ENCODE measurements at regions not wholly inside any gene's neighbourhood (a gene's known extent, or its start where the extent isn't known, plus 50 kb on each side); places are given as distances from the start of the nearest gene placed in this dataset.

DNA sequence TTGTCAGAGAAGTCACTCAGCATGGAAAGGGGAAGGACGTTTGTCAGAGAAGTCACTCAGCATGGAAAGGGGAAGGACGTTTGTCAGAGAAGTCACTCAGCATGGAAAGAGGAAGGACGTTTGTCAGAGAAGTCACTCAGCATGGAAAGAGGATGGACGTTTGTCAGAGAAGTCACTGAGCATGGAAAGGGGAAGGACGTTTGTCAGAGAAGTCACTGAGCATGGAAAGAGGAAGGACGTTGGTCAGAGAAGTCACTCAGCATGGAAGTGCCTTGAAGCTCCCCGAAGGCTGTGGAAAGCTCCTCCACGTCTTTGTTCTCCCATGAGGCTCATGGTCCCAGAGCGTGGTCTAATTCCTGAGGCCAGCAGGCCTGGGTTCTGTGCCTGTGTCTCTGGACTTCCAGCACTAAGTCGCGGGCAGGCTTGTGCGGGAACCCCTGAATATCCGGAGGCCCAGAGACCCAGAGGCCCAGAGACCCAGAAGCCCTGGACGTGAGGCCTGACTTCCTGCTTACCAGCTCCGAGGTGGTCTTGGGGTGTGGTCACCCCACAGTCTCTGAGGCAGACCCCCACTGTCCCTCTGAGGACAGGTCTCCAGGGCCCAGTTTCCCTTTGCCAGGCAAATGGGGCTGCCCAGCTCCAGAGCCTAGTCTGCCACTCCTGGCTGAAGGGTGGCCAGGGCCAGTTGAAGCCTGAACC is 70.4 kb upstream of the TWIST2 start:
- Histone ChIP-seq H3K36me3 (ENCODE audit: control insufficient read depth in 2 of 2, insufficient read depth in 2 of 2, low read length in 2 of 2) (no peaks in the 10 kb centered on the region), H3K4me1 (ENCODE audit: control insufficient read depth, insufficient read depth, low read length) (peaks cover 1% of the 10 kb centered on the region), H3K27me3 (ENCODE audit: control insufficient read depth in 1 of 2, insufficient read depth in 2 of 2, low read length in 2 of 2) (no peaks in the 10 kb centered on the region), H3K27ac (ENCODE audit: low read length) (no peak overlapping the region), H3K9me3 (ENCODE audit: control insufficient read depth in 2 of 2, low read length in 2 of 2) (no peaks in the 10 kb centered on the region), H3K4me3 (ENCODE audit: low read length in 2 of 2) (no peak overlapping the region), H3K9ac (ENCODE audit: low read length in 2 of 2) (no peak overlapping the region)

DNA sequence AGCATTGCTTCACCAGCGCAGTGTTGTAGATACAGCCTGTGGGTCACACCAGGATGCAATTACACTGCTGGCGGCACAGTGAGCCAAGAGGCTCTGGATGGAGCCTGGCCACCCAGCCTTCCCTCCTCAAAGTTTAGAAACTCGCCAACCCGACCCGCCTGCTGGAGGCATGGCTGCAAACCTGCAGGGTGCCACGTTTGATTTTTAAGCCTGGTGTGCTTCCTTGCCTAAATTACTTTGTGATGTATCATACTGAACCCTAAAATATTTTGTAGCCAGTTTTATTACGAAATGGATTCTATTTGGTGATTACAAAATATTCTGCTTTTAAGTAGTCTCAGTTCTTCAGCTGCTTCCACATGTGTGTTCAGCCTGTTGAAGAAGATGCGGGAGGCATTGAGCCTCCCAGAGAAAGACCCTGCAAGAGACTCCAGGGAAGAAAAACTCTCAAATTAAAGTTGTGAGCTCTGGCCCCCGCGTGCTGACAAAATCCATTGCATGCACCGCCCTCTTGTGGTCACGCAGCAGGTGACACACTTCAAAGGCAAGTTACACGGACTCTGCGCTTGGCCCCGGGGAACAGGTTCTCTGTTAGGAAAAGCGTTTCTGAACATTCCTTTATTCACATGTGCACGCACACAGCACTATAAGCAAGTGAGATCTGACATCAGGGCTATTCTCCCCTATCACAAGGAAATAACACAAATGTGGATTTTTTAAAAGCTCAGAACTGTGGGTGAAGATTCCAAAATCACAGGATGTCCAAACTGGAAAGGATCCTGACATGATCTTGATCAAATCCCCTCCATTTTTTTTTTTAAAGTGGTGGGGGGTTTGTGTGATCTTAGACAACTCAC is 63.0 kb upstream of the TWIST2 start:
- Histone ChIP-seq H3K4me3 (ENCODE audit: low read length in 2 of 2) (peak overlapping the region in 1 of 2 donors; percentile 47), H3K9me3 (ENCODE audit: control insufficient read depth in 2 of 2, low read length in 2 of 2) (no peaks in the 10 kb centered on the region), H3K27me3 (ENCODE audit: control insufficient read depth in 1 of 2, insufficient read depth in 2 of 2, low read length in 2 of 2) (no peaks in the 10 kb centered on the region), H3K36me3 (ENCODE audit: control insufficient read depth in 2 of 2, insufficient read depth in 2 of 2, low read length in 2 of 2) (no peaks in the 10 kb centered on the region), H3K9ac (ENCODE audit: low read length in 2 of 2) (peak overlapping the region; percentile 21 to 30), H3K27ac (ENCODE audit: low read length) (peak overlapping the region; percentile 37), H3K4me1 (ENCODE audit: control insufficient read depth, insufficient read depth, low read length) (peaks cover 17% of the 10 kb centered on the region)

DNA sequence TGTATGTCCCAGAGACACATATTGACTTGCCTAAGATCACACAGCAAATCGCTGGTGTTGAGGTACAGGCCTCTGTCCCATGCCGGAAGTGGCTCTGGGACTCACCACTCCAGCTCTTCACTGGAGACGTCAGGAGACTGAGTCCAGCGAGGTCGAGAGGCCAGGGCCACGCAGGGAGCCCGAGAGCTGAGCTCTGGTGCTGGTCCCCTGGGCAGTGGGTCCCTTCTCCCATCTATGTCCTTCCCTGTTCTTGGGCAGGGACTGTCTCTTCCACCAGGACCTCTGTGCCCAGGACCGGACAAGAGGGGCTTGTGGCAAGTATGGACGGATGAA is 62.4 kb upstream of the TWIST2 start:
- Histone ChIP-seq H3K27ac (ENCODE audit: low read length) (no peak overlapping the region), H3K27me3 (ENCODE audit: control insufficient read depth in 1 of 2, insufficient read depth in 2 of 2, low read length in 2 of 2) (no peaks in the 10 kb centered on the region), H3K9me3 (ENCODE audit: control insufficient read depth in 2 of 2, low read length in 2 of 2) (no peaks in the 10 kb centered on the region), H3K36me3 (ENCODE audit: control insufficient read depth in 2 of 2, insufficient read depth in 2 of 2, low read length in 2 of 2) (no peaks in the 10 kb centered on the region), H3K9ac (ENCODE audit: low read length in 2 of 2) (peak overlapping the region in 1 of 2 donors; percentile 19), H3K4me1 (ENCODE audit: control insufficient read depth, insufficient read depth, low read length) (peaks cover 17% of the 10 kb centered on the region), H3K4me3 (ENCODE audit: low read length in 2 of 2) (no peak overlapping the region)

DNA sequence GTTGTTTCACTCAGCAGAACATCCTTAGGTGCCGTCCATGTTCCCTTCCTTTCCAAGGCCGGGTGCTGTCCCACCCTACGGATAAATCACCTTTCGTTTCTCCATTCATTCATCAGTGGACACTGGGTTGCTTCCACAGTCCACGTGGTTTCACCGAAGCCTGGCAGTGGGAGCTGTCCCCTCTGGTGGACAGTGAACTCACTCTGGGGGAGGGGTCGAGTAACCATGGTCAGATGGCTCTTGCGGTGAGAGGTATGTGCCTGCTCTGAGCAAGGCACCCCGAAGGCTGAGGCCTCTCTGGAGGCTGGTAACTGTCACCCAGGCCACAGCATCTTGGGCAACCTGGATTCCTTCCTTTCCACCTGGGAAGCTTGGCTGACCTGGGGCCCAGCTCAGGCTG is 61.5 kb upstream of the TWIST2 start:
- Histone ChIP-seq H3K9me3 (ENCODE audit: control insufficient read depth in 2 of 2, low read length in 2 of 2) (no peaks in the 10 kb centered on the region), H3K27me3 (ENCODE audit: control insufficient read depth in 1 of 2, insufficient read depth in 2 of 2, low read length in 2 of 2) (no peaks in the 10 kb centered on the region), H3K27ac (ENCODE audit: low read length) (no peak overlapping the region), H3K9ac (ENCODE audit: low read length in 2 of 2) (no peak overlapping the region), H3K4me3 (ENCODE audit: low read length in 2 of 2) (no peak overlapping the region), H3K36me3 (ENCODE audit: control insufficient read depth in 2 of 2, insufficient read depth in 2 of 2, low read length in 2 of 2) (no peaks in the 10 kb centered on the region), H3K4me1 (ENCODE audit: control insufficient read depth, insufficient read depth, low read length) (peaks cover 19% of the 10 kb centered on the region)

DNA sequence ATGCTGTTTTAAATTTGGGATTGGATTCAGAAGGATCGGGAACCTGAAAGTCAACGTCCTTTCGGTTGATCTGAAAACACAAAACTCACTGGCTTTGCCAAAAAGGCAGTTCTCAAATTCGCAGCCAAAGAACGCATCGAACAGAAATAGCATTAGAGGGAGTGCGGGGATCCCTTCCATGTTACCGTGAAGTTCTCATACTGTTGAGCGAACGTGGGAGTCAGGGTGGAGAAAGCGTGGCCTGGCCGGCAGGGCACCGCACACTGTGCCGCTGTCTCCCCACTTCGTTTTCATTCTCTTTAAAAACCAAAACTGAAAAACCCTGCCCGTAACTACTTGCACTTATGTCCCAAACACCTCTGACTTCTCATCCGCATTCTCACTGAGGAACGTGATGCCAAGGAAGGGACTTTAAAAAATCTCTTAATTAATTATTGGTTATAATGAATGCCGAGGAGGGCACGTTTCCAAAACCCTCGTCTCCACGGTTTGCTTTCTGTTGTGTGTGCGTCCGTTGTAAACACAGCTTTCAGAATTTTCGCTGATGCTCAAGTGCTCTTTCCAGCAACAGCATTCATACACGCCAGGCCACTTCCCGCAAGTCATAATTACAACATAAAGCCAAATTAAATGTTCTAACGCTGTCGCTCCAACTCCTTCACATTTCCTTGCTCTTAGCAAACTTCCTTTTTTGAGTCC is 60.9 kb upstream of the TWIST2 start:
- no peaks in the 10 kb centered on the region for H3K36me3 ChIP-seq (ENCODE audit: control insufficient read depth in 2 of 2, insufficient read depth in 2 of 2, low read length in 2 of 2)
- peaks cover 19% of the 10 kb centered on the region for H3K4me1 ChIP-seq (ENCODE audit: control insufficient read depth, insufficient read depth, low read length)
- H3K9ac ChIP-seq (ENCODE audit: low read length in 2 of 2), result no peak overlapping the region
- H3K9me3 ChIP-seq (ENCODE audit: control insufficient read depth in 2 of 2, low read length in 2 of 2), result no peaks in the 10 kb centered on the region
- no peaks in the 10 kb centered on the region for H3K27me3 ChIP-seq (ENCODE audit: control insufficient read depth in 1 of 2, insufficient read depth in 2 of 2, low read length in 2 of 2)
- no peak overlapping the region for H3K27ac ChIP-seq (ENCODE audit: low read length)
- H3K4me3 ChIP-seq (ENCODE audit: low read length in 2 of 2), result no peak overlapping the region

DNA sequence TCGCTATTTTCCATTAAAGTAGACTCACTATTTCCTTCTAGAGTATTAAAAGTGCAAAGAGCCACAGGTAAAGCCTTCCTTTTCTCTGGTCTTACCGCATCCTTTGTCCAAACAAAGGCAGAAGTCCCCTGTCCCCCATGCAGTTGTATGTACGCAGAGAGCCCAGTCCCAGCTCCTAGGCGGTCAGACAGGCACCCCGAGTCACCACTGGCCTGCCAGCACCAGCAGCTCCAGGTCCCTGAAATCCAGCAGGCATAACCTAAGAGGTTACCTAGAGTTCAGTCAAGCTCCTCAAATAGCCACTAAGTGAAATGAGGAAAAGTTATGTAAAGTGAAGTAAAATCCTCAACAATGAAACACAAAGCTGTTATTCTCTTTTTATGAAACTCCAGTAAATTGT is 60.4 kb upstream of the TWIST2 start:
- Histone ChIP-seq H3K9ac (ENCODE audit: low read length in 2 of 2) (no peak overlapping the region), H3K4me1 (ENCODE audit: control insufficient read depth, insufficient read depth, low read length) (peaks cover 19% of the 10 kb centered on the region), H3K4me3 (ENCODE audit: low read length in 2 of 2) (no peak overlapping the region), H3K27ac (ENCODE audit: low read length) (no peak overlapping the region), H3K9me3 (ENCODE audit: control insufficient read depth in 2 of 2, low read length in 2 of 2) (no peaks in the 10 kb centered on the region), H3K27me3 (ENCODE audit: control insufficient read depth in 1 of 2, insufficient read depth in 2 of 2, low read length in 2 of 2) (no peaks in the 10 kb centered on the region), H3K36me3 (ENCODE audit: control insufficient read depth in 2 of 2, insufficient read depth in 2 of 2, low read length in 2 of 2) (no peaks in the 10 kb centered on the region)

DNA sequence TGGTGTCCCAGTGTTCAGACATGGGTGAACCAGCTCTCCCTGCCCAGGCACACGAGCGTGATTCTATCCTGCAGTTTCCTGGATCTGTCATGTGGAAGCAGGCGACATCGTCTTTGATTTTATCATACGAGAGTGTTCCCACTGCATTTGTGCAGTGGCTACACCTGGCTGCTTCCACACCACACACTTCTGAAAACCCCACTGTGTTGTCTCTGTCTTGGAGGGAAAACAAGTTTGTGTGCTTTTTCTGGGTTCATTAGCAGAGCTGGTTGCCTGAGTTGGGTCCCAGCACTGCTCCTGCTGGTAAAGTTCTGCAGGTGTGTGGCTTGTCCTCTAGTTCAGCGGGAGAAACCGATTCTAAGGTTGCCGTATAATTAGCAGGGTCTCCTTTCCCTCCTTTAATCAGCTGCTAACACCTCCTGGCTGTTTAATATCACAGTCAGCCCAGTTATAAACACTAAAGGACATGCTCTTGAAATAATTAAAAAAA is 58.5 kb upstream of the TWIST2 start:
- H3K27ac ChIP-seq (ENCODE audit: low read length), result no peak overlapping the region

DNA sequence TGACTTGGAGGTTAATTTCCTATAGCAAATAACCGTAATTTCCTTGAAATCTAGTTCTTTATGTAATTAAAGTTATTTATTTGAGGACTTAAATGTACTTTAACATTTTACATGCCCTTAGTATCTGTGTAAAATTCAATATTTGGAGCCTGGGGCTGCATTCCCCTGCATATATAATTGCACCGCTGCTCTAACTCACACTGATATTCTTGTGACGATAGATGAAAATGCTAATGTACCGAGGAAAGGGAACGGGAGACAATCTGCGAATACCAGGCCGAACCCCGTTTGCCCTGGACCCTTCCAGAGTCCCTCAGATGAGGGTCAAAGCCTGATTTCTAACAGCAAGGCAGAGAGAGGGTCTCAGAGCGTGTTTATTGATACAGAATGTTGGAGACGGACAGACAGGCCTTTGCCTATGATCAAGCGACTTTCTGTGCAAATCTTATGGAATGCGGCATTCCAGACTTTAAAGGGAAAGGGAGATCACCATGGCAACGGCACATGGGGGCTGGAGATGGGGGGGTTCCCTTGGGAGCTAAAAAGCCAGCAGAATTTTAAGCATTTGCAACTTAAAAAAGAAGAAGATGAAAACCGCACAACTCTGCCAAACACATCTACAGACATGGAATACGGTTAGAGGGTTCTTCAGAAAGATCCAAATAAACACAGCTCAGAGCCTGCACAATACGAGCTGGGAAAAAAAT is 57.6 kb upstream of the TWIST2 start:
- H3K4me3 ChIP-seq (ENCODE audit: low read length in 2 of 2), result no peak overlapping the region
- no peaks in the 10 kb centered on the region for H3K9me3 ChIP-seq (ENCODE audit: control insufficient read depth in 2 of 2, low read length in 2 of 2)
- H3K27me3 ChIP-seq (ENCODE audit: control insufficient read depth in 1 of 2, insufficient read depth in 2 of 2, low read length in 2 of 2), result no peaks in the 10 kb centered on the region
- H3K27ac ChIP-seq (ENCODE audit: low read length), result no peak overlapping the region
- H3K36me3 ChIP-seq (ENCODE audit: control insufficient read depth in 2 of 2, insufficient read depth in 2 of 2, low read length in 2 of 2), result no peaks in the 10 kb centered on the region
- H3K4me1 ChIP-seq (ENCODE audit: control insufficient read depth, insufficient read depth, low read length), result peaks cover 9% of the 10 kb centered on the region
- no peak overlapping the region for H3K9ac ChIP-seq (ENCODE audit: low read length in 2 of 2)

More for the DNA sequence above, 58.5 kb upstream of the TWIST2 start:
- no peaks in the 10 kb centered on the region for H3K27me3 ChIP-seq (ENCODE audit: control insufficient read depth in 1 of 2, insufficient read depth in 2 of 2, low read length in 2 of 2)
- H3K4me1 ChIP-seq (ENCODE audit: control insufficient read depth, insufficient read depth, low read length), result peaks cover 15% of the 10 kb centered on the region
- no peaks in the 10 kb centered on the region for H3K9me3 ChIP-seq (ENCODE audit: control insufficient read depth in 2 of 2, low read length in 2 of 2)
- H3K36me3 ChIP-seq (ENCODE audit: control insufficient read depth in 2 of 2, insufficient read depth in 2 of 2, low read length in 2 of 2), result no peaks in the 10 kb centered on the region
- H3K4me3 ChIP-seq (ENCODE audit: low read length in 2 of 2), result no peak overlapping the region
- H3K9ac ChIP-seq (ENCODE audit: low read length in 2 of 2), result no peak overlapping the region

DNA sequence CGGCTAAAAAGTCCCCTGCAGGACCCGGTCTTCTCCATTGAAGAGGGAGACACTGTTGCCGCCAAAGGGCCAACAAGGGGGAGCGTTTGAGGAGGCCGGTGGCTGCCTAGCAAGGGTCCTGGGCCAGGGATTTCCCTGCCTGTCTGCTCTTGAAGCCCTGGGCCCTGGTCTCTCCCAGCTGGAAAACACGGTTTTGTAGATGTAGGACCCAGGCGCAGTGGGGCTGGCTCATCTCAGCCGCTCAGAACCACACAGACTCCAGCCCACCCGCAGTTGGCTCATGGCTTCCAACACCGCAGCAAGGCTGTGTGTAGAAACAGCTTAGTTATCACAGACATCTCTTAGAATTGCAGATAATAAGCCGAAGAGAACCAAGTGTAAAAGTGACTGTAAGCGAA is 57.1 kb upstream of the TWIST2 start:
- Histone ChIP-seq H3K4me3 (ENCODE audit: low read length in 2 of 2) (peak overlapping the region in 1 of 2 donors; percentile 35), H3K9ac (ENCODE audit: low read length in 2 of 2) (no peak overlapping the region), H3K27ac (ENCODE audit: low read length) (no peak overlapping the region)

DNA sequence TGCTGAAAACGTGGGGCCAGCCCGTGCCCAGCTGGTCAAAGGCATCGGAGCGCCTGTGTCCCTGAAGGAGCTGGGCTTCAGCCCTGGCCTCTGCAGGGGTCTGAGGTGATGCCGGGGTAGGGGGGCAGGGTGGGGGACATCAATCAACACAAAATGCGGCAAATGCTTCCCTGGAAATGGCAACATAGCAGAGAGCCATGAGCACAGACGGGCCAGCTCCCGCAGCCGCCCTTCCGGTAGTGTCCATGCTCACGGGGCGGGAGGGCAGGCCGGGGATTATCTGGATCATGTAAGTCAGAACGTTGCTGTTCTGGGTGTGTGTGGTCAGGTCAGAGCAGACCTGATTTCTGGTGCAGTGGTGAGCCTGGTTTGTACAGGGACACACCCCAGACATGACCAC is 56.5 kb upstream of the TWIST2 start:
- no peak overlapping the region for H3K27ac ChIP-seq (ENCODE audit: low read length)
- no peaks in the 10 kb centered on the region for H3K27me3 ChIP-seq (ENCODE audit: control insufficient read depth in 1 of 2, insufficient read depth in 2 of 2, low read length in 2 of 2)
- H3K36me3 ChIP-seq (ENCODE audit: control insufficient read depth in 2 of 2, insufficient read depth in 2 of 2, low read length in 2 of 2), result no peaks in the 10 kb centered on the region
- no peak overlapping the region for H3K9ac ChIP-seq (ENCODE audit: low read length in 2 of 2)
- H3K9me3 ChIP-seq (ENCODE audit: control insufficient read depth in 2 of 2, low read length in 2 of 2), result no peaks in the 10 kb centered on the region
- peaks cover 6% of the 10 kb centered on the region for H3K4me1 ChIP-seq (ENCODE audit: control insufficient read depth, insufficient read depth, low read length)
- H3K4me3 ChIP-seq (ENCODE audit: low read length in 2 of 2), result no peak overlapping the region

More for the DNA sequence above, 57.1 kb upstream of the TWIST2 start:
- H3K9me3 ChIP-seq (ENCODE audit: control insufficient read depth in 2 of 2, low read length in 2 of 2), result no peaks in the 10 kb centered on the region
- no peaks in the 10 kb centered on the region for H3K36me3 ChIP-seq (ENCODE audit: control insufficient read depth in 2 of 2, insufficient read depth in 2 of 2, low read length in 2 of 2)
- no peaks in the 10 kb centered on the region for H3K27me3 ChIP-seq (ENCODE audit: control insufficient read depth in 1 of 2, insufficient read depth in 2 of 2, low read length in 2 of 2)
- peaks cover 6% of the 10 kb centered on the region for H3K4me1 ChIP-seq (ENCODE audit: control insufficient read depth, insufficient read depth, low read length)
